RWPE2 (cell line): ENCODE measurements at regions not wholly inside any gene's neighbourhood (a gene's known extent, or its start where the extent isn't known, plus 50 kb on each side); places are given as distances from the start of the nearest gene placed in this dataset.

Experiments
- ATAC-seq: fragments of 200-7000 bp; cut with Tn5 transposase; 3 replicates; pipeline ENCODE4 v1.9.1; 2021; ENCODE audit warnings: low read depth
- DNase-seq: peaks from one replicate; pipeline ENCODE4 v3.0.0-alpha.2; 2020; ENCODE audit warnings: low spot score
- H3K27ac ChIP-seq: fragments of 450-650 bp; 2 replicates; pipeline ENCODE4 v1.5.1; 2017; ENCODE audit warnings: mild to moderate bottlenecking; ENCODE audit not compliant: poor library complexity, severe bottlenecking
- H3K27me3 ChIP-seq: fragments of 250-450 bp; sonication (Bioruptor Pico); 2 replicates; pipeline ENCODE4 v1.5.1; 2021; ENCODE audit warnings: mild to moderate bottlenecking, moderate library complexity; ENCODE audit not compliant: insufficient read depth, poor library complexity, severe bottlenecking
- H3K36me3 ChIP-seq: fragments of 250-450 bp; sonication (Bioruptor Pico); 2 replicates; pipeline ENCODE4 v1.5.1; 2020; ENCODE audit warnings: low read depth, mild to moderate bottlenecking, moderate library complexity
- H3K4me1 ChIP-seq: fragments of 250-450 bp; sonication (Bioruptor Pico); 2 replicates; pipeline ENCODE4 v1.5.1; 2021; ENCODE audit warnings: mild to moderate bottlenecking, moderate library complexity; ENCODE audit not compliant: insufficient read depth, poor library complexity, severe bottlenecking
- H3K4me3 ChIP-seq: fragments of 250-450 bp; sonication (Bioruptor Pico); 2 replicates; pipeline ENCODE4 v1.5.1; 2021; ENCODE audit warnings: mild to moderate bottlenecking, moderate library complexity; ENCODE audit not compliant: severe bottlenecking
- H3K9me3 ChIP-seq: fragments of 250-450 bp; sonication (Bioruptor Pico); 2 replicates; pipeline ENCODE4 v1.5.1; 2021; ENCODE audit warnings: mild to moderate bottlenecking, moderate library complexity; ENCODE audit not compliant: severe bottlenecking
- CTCF ChIP-seq: fragments of 450-650 bp; IDR thresholded peaks from one replicate; pipeline ENCODE4 v1.5.1; 2017; ENCODE audit warnings: mild to moderate bottlenecking, moderate library complexity; ENCODE audit not compliant: poor library complexity, severe bottlenecking

- H3K27me3 ChIP-seq, result no peaks in the 10 kb centered on the region
- peak; percentile 70 for ATAC-seq
- TF ChIP-seq CTCF, result peak; percentile 91
- H3K9me3 ChIP-seq, result no peaks in the 10 kb centered on the region
- no peak overlapping the region for H3K27ac ChIP-seq
- no peaks in the 10 kb centered on the region for H3K4me1 ChIP-seq
- no peak for DNase-seq
- H3K4me3 ChIP-seq, result no peak overlapping the region
- H3K36me3 ChIP-seq, result no peaks in the 10 kb centered on the region
Observed at GRCh38 chr14:65164068-65164824, 61.9 kb upstream of the MAX start.

GRCh38 chr14:65164825-65165135 lies 62.5 kb upstream of the MAX start:
- H3K27ac ChIP-seq, result no peak overlapping the region
- ATAC-seq, result no peak

GRCh38 chr14:65167072-65167645 lies 64.8 kb upstream of the MAX start:
- Histone ChIP-seq H3K9me3 (no peaks in the 10 kb centered on the region), H3K27ac (no peak overlapping the region), H3K36me3 (no peaks in the 10 kb centered on the region), H3K27me3 (no peaks in the 10 kb centered on the region), H3K4me1 (no peaks in the 10 kb centered on the region), H3K4me3 (no peak overlapping the region)
- ATAC-seq, result no peak
- DNase-seq, result no peak
- TF ChIP-seq CTCF, result no peak

More at GRCh38 chr14:65164825-65165135, 62.5 kb upstream of the MAX start:
- no peak for DNase-seq
- no peaks in the 10 kb centered on the region for H3K9me3 ChIP-seq
- no peaks in the 10 kb centered on the region for H3K4me1 ChIP-seq
- H3K27me3 ChIP-seq, result no peaks in the 10 kb centered on the region
- no peaks in the 10 kb centered on the region for H3K36me3 ChIP-seq
- no peak for TF ChIP-seq CTCF
- no peak overlapping the region for H3K4me3 ChIP-seq

GRCh38 chr14:65168840-65169239 lies 66.5 kb upstream of the MAX start:
- H3K9me3 ChIP-seq, result no peaks in the 10 kb centered on the region
- no peak for DNase-seq
- no peaks in the 10 kb centered on the region for H3K27me3 ChIP-seq
- no peak overlapping the region for H3K4me3 ChIP-seq
- H3K36me3 ChIP-seq, result no peaks in the 10 kb centered on the region
- TF ChIP-seq CTCF, result no peak
- no peak overlapping the region for H3K27ac ChIP-seq
- ATAC-seq, result peak; percentile 39; the same call in 2 of the 3 replicates
- H3K4me1 ChIP-seq, result no peaks in the 10 kb centered on the region

GRCh38 chr14:65169351-65169750 lies 67.0 kb upstream of the MAX start:
- H3K4me1 ChIP-seq, result no peaks in the 10 kb centered on the region
- no peak for DNase-seq
- no peaks in the 10 kb centered on the region for H3K36me3 ChIP-seq
- H3K27me3 ChIP-seq, result no peaks in the 10 kb centered on the region
- TF ChIP-seq CTCF, result no peak
- no peaks in the 10 kb centered on the region for H3K9me3 ChIP-seq
- no peak for ATAC-seq
- H3K4me3 ChIP-seq, result no peak overlapping the region
- no peak overlapping the region for H3K27ac ChIP-seq
